ENCODE measurements at regions not wholly inside any gene's neighbourhood (a gene's known extent, or its start where the extent isn't known, plus 50 kb on each side); places are given as distances from the start of the nearest gene placed in this dataset. TPM values are rescaled to one million over a fixed set of nuclear protein-coding genes. Genes with fewer than 3 reads are reported as not detected.
"Not testable (repeated sequence)": the region's sequence is repeated elsewhere in the genome, so short reads cannot be mapped to it uniquely, and the experiment has no call there.

- DNase-seq, result no peak
- no peak for ATAC-seq
- intact Hi-C loops (cut with micrococcal nuclease), result no loop called here
Measured at GRCh38 chr16:5176505-5176904, 78.9 kb upstream of the EEF2KMT start.

- ATAC-seq (no peak), DNase-seq (no peak)
- intact Hi-C loops (cut with micrococcal nuclease), result no loop called here
Measured at GRCh38 chr16:5175266-5175665, 77.7 kb upstream of the EEF2KMT start.

GRCh38 chr16:5166486-5166885 is 68.9 kb upstream of the EEF2KMT start:
- no peak for ATAC-seq
- intact Hi-C loops (cut with micrococcal nuclease), result no loop called here
- DNase-seq, result no peak

GRCh38 chr16:5165429-5165828 is 67.8 kb upstream of the EEF2KMT start:
- DNase-seq; intact Hi-C loops (cut with micrococcal nuclease); ATAC-seq: not testable (repeated sequence)

GRCh38 chr16:5162801-5163200 is 65.2 kb upstream of the EEF2KMT start:
- ATAC-seq; DNase-seq; intact Hi-C loops (cut with micrococcal nuclease): not testable (repeated sequence)

GRCh38 chr16:5161888-5162287 is 64.3 kb upstream of the EEF2KMT start:
- DNase-seq, ATAC-seq: not testable (repeated sequence)

GRCh38 chr16:5160010-5160409 is 62.4 kb upstream of the EEF2KMT start:
- ATAC-seq; intact Hi-C loops (cut with micrococcal nuclease); DNase-seq: not testable (repeated sequence)

More at GRCh38 chr16:5161888-5162287, 64.3 kb upstream of the EEF2KMT start:
- intact Hi-C loops (cut with micrococcal nuclease), result not testable (repeated sequence)

GRCh38 chr16:5159537-5159936 is 61.9 kb upstream of the EEF2KMT start:
- ATAC-seq; intact Hi-C loops (cut with micrococcal nuclease); DNase-seq: not testable (repeated sequence)

GRCh38 chr16:5158494-5158893 is 60.9 kb upstream of the EEF2KMT start:
- no peak for DNase-seq
- no peak for ATAC-seq
- intact Hi-C loops (cut with micrococcal nuclease), result no loop called here

- not testable (repeated sequence) for ATAC-seq
Measured at GRCh38 chr16:5156486-5156885, 58.9 kb upstream of the EEF2KMT start.

GRCh38 chr16:5154006-5154405 is 56.4 kb upstream of the EEF2KMT start:
- DNase-seq; intact Hi-C loops (cut with micrococcal nuclease); ATAC-seq: not testable (repeated sequence)

More at GRCh38 chr16:5156486-5156885, 58.9 kb upstream of the EEF2KMT start:
- intact Hi-C loops (cut with micrococcal nuclease); DNase-seq: not testable (repeated sequence)

- ATAC-seq; DNase-seq; intact Hi-C loops (cut with micrococcal nuclease): not testable (repeated sequence)
Measured at GRCh38 chr16:5151409-5151808, 53.8 kb upstream of the EEF2KMT start.

Small RNAs in the stretch of these regions (microRNA-seq; reads per million reads assigned to microRNA genes)
- not detected for gene MIR8065 (ENCODE audit: borderline number of aligned reads)
